Neural cell (in vitro differentiated cells): ENCODE measurements at regions not wholly inside any gene's neighbourhood (a gene's known extent, or its start where the extent isn't known, plus 50 kb on each side); places are given as distances from the start of the nearest gene placed in this dataset.

Source experiments
- H2AFZ ChIP-seq: fragments of 200-600, 300-800 bp; sonication (generic), shearing (Covaris generic); 2 replicates; pipeline ENCODE4 v1.6.0; 2014; ENCODE audit warnings: low read depth, mild to moderate bottlenecking, antibody characterized with exemption, low read length, moderate library complexity
- H3F3A ChIP-seq: fragments of 200-600 bp; shearing (Covaris generic); 2 replicates; pipeline ENCODE4 v1.6.1; 2016; ENCODE audit warnings: mild to moderate bottlenecking, moderate library complexity, mixed read lengths, antibody characterized with exemption, low read length; ENCODE audit not compliant: insufficient read depth, poor library complexity, severe bottlenecking
- H3K27ac ChIP-seq: fragments of 200-600, 300-800 bp; sonication (generic), shearing (Covaris generic); 2 replicates; pipeline ENCODE4 v1.5.1; 2014; ENCODE audit warnings: mild to moderate bottlenecking, low read length, moderate library complexity
- H3K27me3 ChIP-seq: fragments of 300-800, 200-600 bp; sonication (generic), shearing (Covaris generic); 2 replicates; pipeline ENCODE4 v1.6.0; 2014; ENCODE audit warnings: mild to moderate bottlenecking, low read depth, low read length, moderate library complexity; ENCODE audit not compliant: insufficient read depth
- H3K36me3 ChIP-seq: fragments of 300-800, 200-600 bp; sonication (generic), shearing (Covaris generic); 2 replicates; pipeline ENCODE4 v1.5.1; 2014; ENCODE audit warnings: mild to moderate bottlenecking, antibody characterized with exemption, low read length, moderate library complexity; ENCODE audit not compliant: insufficient read depth
- H3K4me2 ChIP-seq: fragments of 300-800, 200-600 bp; sonication (generic), shearing (Covaris generic); 2 replicates; pipeline ENCODE4 v1.6.0; 2014; ENCODE audit warnings: mild to moderate bottlenecking, low read length
- H3K4me3 ChIP-seq: fragments of 300-800, 200-600 bp; sonication (generic), shearing (Covaris generic); 2 replicates; pipeline ENCODE4 v1.5.1; 2014; ENCODE audit warnings: mild to moderate bottlenecking, low read length, moderate library complexity
- H3K79me2 ChIP-seq: fragments of 200-600 bp; shearing (Covaris generic); replicated peaks from 2 replicates; pipeline ENCODE4 v1.6.0; 2014; ENCODE audit warnings: mild to moderate bottlenecking, low read length, moderate library complexity; ENCODE audit not compliant: insufficient read depth
- H3K9ac ChIP-seq: fragments of 300-800, 200-600 bp; sonication (generic), shearing (Covaris generic); 2 replicates; pipeline ENCODE4 v1.6.1; 2016; ENCODE audit warnings: mild to moderate bottlenecking, low read length, mixed read lengths
- H3K9me2 ChIP-seq: fragments of 200-600 bp; shearing (Covaris generic); 2 replicates; pipeline ENCODE4 v1.6.1; 2016; ENCODE audit warnings: mild to moderate bottlenecking, low read length, mixed read lengths; ENCODE audit not compliant: insufficient read depth
- H3K9me3 ChIP-seq: fragments of 200-600, 300-800 bp; sonication (generic), shearing (Covaris generic); 2 replicates; pipeline ENCODE4 v1.6.1; 2016; ENCODE audit warnings: mild to moderate bottlenecking, mixed run types, low read length, moderate library complexity, mixed read lengths
- H4K20me1 ChIP-seq: fragments of 200-600 bp; shearing (Covaris generic); 2 replicates; pipeline ENCODE4 v1.6.1; 2016; ENCODE audit warnings: mild to moderate bottlenecking, mixed run types; ENCODE audit not compliant: insufficient read depth
- EP300 ChIP-seq: fragments of 450-650 bp; conservative IDR thresholded peaks from 2 replicates; pipeline ENCODE4 v1.6.1; 2014; ENCODE audit warnings: antibody characterized with exemption, mild to moderate bottlenecking, moderate library complexity; ENCODE audit not compliant: poor library complexity, severe bottlenecking
- EZH2 ChIP-seq: fragments of 200-600, 300-800 bp; shearing (Covaris generic), sonication (generic); IDR thresholded peaks from 2 replicates; pipeline ENCODE4 v1.6.1; 2014; ENCODE audit warnings: antibody characterized with exemption, low read length, borderline replicate concordance, mild to moderate bottlenecking; ENCODE audit not compliant: insufficient read depth, poor library complexity, severe bottlenecking
- MXI1 ChIP-seq: fragments of 450-650 bp; conservative IDR thresholded peaks from 2 replicates; pipeline ENCODE4 v1.6.1; 2014; ENCODE audit warnings: antibody characterized with exemption, mild to moderate bottlenecking; ENCODE audit not compliant: poor library complexity, severe bottlenecking
- POLR2AphosphoS5 ChIP-seq: IDR thresholded peaks from 2 replicates; pipeline ENCODE4 v1.6.1; 2012
- RAD21 ChIP-seq: fragments of 450-650 bp; conservative IDR thresholded peaks from 2 replicates; pipeline ENCODE4 v1.6.1; 2014; ENCODE audit warnings: antibody characterized with exemption, mild to moderate bottlenecking, moderate library complexity
- SMC3 ChIP-seq: fragments of 450-650 bp; conservative IDR thresholded peaks from 2 replicates; pipeline ENCODE4 v1.6.1; 2014; ENCODE audit warnings: antibody characterized with exemption, mild to moderate bottlenecking, moderate library complexity; ENCODE audit not compliant: poor library complexity
- TAF1 ChIP-seq: IDR thresholded peaks from 2 replicates; pipeline ENCODE4 v1.6.1; 2012; ENCODE audit warnings: low read depth
- TF ChIP-seq, protein P1 (sequence below): fragments of 450-650 bp; IDR thresholded peaks from 2 replicates; pipeline ENCODE4 v1.5.1; 2014; ENCODE audit warnings: antibody characterized with exemption, mild to moderate bottlenecking, moderate library complexity; ENCODE audit not compliant: poor library complexity, severe bottlenecking
- TF ChIP-seq, protein P2 (sequence below): IDR thresholded peaks from 2 replicates; pipeline ENCODE4 v1.6.1; 2012; ENCODE audit warnings: borderline replicate concordance

DNA sequence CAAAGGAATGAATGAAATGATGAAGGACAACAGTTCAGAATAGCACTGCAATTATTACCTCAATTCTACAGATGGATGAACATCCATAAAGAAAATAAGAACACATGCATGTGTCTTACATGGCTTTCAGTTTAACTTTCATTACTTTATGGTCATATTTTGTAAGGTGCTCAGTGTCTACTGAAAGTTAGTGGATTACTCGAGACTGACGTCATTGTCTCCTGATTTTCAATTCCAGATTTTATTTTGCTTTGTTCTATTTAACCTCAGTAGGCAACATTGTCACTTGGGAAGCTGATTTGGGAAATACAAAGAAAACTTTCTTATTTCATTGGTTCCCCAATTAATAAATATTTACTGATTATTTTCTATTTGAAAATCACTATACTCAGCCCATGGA lies 363.7 kb downstream of the CHSY3 start:
- no peak overlapping the region for H3K9ac ChIP-seq
- H4K20me1 ChIP-seq = no peaks in the 10 kb centered on the region
- TF ChIP-seq TAF1 (no peak), POLR2AphosphoS5 (no peak), SMC3 (no peak), EZH2 (no peak), MXI1 (no peak), RAD21 (no peak), EP300 (no peak)
- TF ChIP-seq, protein P1, sequence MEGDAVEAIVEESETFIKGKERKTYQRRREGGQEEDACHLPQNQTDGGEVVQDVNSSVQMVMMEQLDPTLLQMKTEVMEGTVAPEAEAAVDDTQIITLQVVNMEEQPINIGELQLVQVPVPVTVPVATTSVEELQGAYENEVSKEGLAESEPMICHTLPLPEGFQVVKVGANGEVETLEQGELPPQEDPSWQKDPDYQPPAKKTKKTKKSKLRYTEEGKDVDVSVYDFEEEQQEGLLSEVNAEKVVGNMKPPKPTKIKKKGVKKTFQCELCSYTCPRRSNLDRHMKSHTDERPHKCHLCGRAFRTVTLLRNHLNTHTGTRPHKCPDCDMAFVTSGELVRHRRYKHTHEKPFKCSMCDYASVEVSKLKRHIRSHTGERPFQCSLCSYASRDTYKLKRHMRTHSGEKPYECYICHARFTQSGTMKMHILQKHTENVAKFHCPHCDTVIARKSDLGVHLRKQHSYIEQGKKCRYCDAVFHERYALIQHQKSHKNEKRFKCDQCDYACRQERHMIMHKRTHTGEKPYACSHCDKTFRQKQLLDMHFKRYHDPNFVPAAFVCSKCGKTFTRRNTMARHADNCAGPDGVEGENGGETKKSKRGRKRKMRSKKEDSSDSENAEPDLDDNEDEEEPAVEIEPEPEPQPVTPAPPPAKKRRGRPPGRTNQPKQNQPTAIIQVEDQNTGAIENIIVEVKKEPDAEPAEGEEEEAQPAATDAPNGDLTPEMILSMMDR = no peak
- TF ChIP-seq, protein P2, sequence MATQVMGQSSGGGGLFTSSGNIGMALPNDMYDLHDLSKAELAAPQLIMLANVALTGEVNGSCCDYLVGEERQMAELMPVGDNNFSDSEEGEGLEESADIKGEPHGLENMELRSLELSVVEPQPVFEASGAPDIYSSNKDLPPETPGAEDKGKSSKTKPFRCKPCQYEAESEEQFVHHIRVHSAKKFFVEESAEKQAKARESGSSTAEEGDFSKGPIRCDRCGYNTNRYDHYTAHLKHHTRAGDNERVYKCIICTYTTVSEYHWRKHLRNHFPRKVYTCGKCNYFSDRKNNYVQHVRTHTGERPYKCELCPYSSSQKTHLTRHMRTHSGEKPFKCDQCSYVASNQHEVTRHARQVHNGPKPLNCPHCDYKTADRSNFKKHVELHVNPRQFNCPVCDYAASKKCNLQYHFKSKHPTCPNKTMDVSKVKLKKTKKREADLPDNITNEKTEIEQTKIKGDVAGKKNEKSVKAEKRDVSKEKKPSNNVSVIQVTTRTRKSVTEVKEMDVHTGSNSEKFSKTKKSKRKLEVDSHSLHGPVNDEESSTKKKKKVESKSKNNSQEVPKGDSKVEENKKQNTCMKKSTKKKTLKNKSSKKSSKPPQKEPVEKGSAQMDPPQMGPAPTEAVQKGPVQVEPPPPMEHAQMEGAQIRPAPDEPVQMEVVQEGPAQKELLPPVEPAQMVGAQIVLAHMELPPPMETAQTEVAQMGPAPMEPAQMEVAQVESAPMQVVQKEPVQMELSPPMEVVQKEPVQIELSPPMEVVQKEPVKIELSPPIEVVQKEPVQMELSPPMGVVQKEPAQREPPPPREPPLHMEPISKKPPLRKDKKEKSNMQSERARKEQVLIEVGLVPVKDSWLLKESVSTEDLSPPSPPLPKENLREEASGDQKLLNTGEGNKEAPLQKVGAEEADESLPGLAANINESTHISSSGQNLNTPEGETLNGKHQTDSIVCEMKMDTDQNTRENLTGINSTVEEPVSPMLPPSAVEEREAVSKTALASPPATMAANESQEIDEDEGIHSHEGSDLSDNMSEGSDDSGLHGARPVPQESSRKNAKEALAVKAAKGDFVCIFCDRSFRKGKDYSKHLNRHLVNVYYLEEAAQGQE = no peak
- H3K36me3 ChIP-seq = no peaks in the 10 kb centered on the region
- no peaks in the 10 kb centered on the region for H3K9me2 ChIP-seq
- H3K79me2 ChIP-seq = no peaks in the 10 kb centered on the region
- no peak overlapping the region for H2AFZ ChIP-seq
- H3K4me2 ChIP-seq = no peak overlapping the region
- H3F3A ChIP-seq = no peaks in the 10 kb centered on the region
- H3K9me3 ChIP-seq = no peaks in the 10 kb centered on the region
- no peak overlapping the region for H3K4me3 ChIP-seq
- no peaks in the 10 kb centered on the region for H3K27me3 ChIP-seq
- no peak overlapping the region for H3K27ac ChIP-seq

DNA sequence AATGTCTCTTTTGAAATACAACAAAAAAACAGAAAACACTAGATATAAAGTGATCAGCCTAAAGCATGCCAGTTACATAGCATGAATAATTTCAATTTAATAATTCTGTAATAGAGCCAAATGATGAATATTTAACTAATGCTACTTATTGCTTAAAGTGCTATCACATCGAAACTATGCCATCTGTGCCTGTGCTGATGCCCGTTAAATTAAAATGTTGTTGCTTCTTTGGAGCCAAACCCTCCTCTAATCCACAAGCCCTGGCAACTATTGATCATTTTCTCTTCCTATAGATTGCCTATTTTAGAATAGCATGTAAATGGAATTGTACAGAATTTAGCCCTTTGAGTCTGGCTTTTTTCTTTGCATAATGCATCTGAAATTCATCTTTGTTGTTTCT lies 356.2 kb downstream of the CHSY3 start:
- Histone ChIP-seq H3K36me3 (no peaks in the 10 kb centered on the region), H3K9me2 (no peaks in the 10 kb centered on the region), H2AFZ (no peak overlapping the region), H3K9me3 (no peaks in the 10 kb centered on the region), H3F3A (no peaks in the 10 kb centered on the region), H3K79me2 (no peaks in the 10 kb centered on the region), H3K9ac (no peak overlapping the region), H3K4me2 (no peak overlapping the region), H4K20me1 (no peaks in the 10 kb centered on the region), H3K4me3 (no peak overlapping the region), H3K27ac (no peak overlapping the region), H3K27me3 (no peaks in the 10 kb centered on the region)
- TF ChIP-seq RAD21 (no peak), EP300 (no peak), SMC3 (no peak), MXI1 (no peak), TAF1 (no peak), POLR2AphosphoS5 (no peak), EZH2 (no peak)
- TF ChIP-seq, protein P2 = no peak
- TF ChIP-seq, protein P1 = no peak
